Aorta (tissue), 5 donors: ENCODE measurements at regions not wholly inside any gene's neighbourhood (a gene's known extent, or its start where the extent isn't known, plus 50 kb on each side); places are given as distances from the start of the nearest gene placed in this dataset.

Source experiments
- ATAC-seq: fragments of 200-7000 bp; cut with Tn5 transposase; one replicate; pipeline ENCODE4 v1.9.1; 2022; ENCODE audit warnings: moderate library complexity; ENCODE audit not compliant: low FRiP score
- DNase-seq, 2 donors: peaks; one replicate each; pipeline ENCODE4 v3.0.0-alpha.2; 2020
- H3K27ac ChIP-seq, 2 donors: one replicate each; pipeline ENCODE4 v1.5.1; 2013; ENCODE audit warnings: low read length in 2 of 2, mild to moderate bottlenecking in 2 of 2, moderate library complexity in 2 of 2, control low read depth in 1 of 2, inconsistent platforms in 1 of 2, low read depth in 1 of 2
- H3K27me3 ChIP-seq, 2 donors: one replicate each; pipeline ENCODE4 v1.6.1; 2013; ENCODE audit warnings: control low read depth in 1 of 2, low read length in 1 of 2, mild to moderate bottlenecking in 1 of 2, moderate library complexity in 1 of 2; ENCODE audit not compliant: insufficient read depth in 2 of 2, control insufficient read depth in 1 of 2
- H3K36me3 ChIP-seq, 2 donors: one replicate each; pipeline ENCODE4 v1.6.1; 2013; ENCODE audit warnings: control low read depth in 1 of 2, low read length in 1 of 2, mild to moderate bottlenecking in 1 of 2; ENCODE audit not compliant: insufficient read depth in 2 of 2, control insufficient read depth in 1 of 2
- H3K4me1 ChIP-seq, 2 donors: one replicate each; pipeline ENCODE4 v1.6.1; 2013; ENCODE audit warnings: low read length in 2 of 2, control low read depth in 1 of 2, mild to moderate bottlenecking in 1 of 2, moderate library complexity in 1 of 2; ENCODE audit not compliant: insufficient read depth in 2 of 2, control insufficient read depth in 1 of 2
- H3K4me3 ChIP-seq, 2 donors: one replicate each; pipeline ENCODE4 v1.5.1; 2013; ENCODE audit warnings: low read length in 2 of 2, control low read depth in 1 of 2, mild to moderate bottlenecking in 1 of 2
- H3K9me3 ChIP-seq: one replicate; pipeline ENCODE4 v1.6.1; 2013; ENCODE audit warnings: mild to moderate bottlenecking, low read length; ENCODE audit not compliant: control insufficient read depth
- whole genome bisulfite sequencing, 2 donors: extraction: QIAGEN DNeasy Blood & Tissue Kit; methylation state at CpG; one replicate each; pipeline ENCODE4 v1.1.7; 2013; 5-methylcytosine and 5-hydroxymethylcytosine counted together
- intact Hi-C, 2 donors: fragments of 100-400 bp; cut with DNase I; formaldehyde crosslinking; loops; one replicate each; pipeline versions ENCODE4 v1.14.2 to v1.15.0; 2022
- donor health status: healthy with polysubstance abuse.
- donor health status: Bipolar disorder and iron deficiency.
- donor health status: DM: no; HTN: no; CAD: no.
- donor health status: DM: no; HTN: no; CAD: no.
- donor health status: DM: yes; HTN: yes; CAD: no.

- intact Hi-C loops, result no loop called here
- Histone ChIP-seq H3K36me3 (no peaks in the 10 kb centered on the region), H3K27ac (no peak overlapping the region), H3K27me3 (no peaks in the 10 kb centered on the region), H3K4me1 (peaks cover 0 to 3% of the 10 kb centered on the region in 2 donors), H3K9me3 (no peaks in the 10 kb centered on the region), H3K4me3 (no peak overlapping the region)
- DNase-seq (no peak), ATAC-seq (peak; percentile 59)
Measured at GRCh38 chr13:34671137-34671536, 270.9 kb upstream of the NBEA start.

- ATAC-seq, result no peak
- WGBS, 2 donors, result 47 to 53% methylated on average over 3 of the region's 3 CpGs
- no peaks in the 10 kb centered on the region for H3K36me3 ChIP-seq
- peaks cover 0 to 3% of the 10 kb centered on the region in 2 donors for H3K4me1 ChIP-seq
- no peak overlapping the region for H3K4me3 ChIP-seq
- H3K27me3 ChIP-seq, result no peaks in the 10 kb centered on the region
- H3K27ac ChIP-seq, result no peak overlapping the region
- intact Hi-C loops, result no loop called here
- no peak for DNase-seq
- no peaks in the 10 kb centered on the region for H3K9me3 ChIP-seq
Measured at GRCh38 chr13:34672631-34673030, 269.4 kb upstream of the NBEA start.

GRCh38 chr13:34675626-34676025, 266.4 kb upstream of the NBEA start:
- H3K9me3 ChIP-seq, result no peaks in the 10 kb centered on the region
- no peak overlapping the region for H3K27ac ChIP-seq
- DNase-seq (no peak), ATAC-seq (no peak)
- no peaks in the 10 kb centered on the region for H3K27me3 ChIP-seq
- 78 to 79% methylated on average over 2 of the region's 2 CpGs for WGBS, 2 donors
- H3K36me3 ChIP-seq, result no peaks in the 10 kb centered on the region
- intact Hi-C loops, result no loop called here
- no peak overlapping the region for H3K4me3 ChIP-seq
- peaks cover 0 to 3% of the 10 kb centered on the region in 2 donors for H3K4me1 ChIP-seq

- WGBS, 2 donors, result 74 to 85% methylated on average over 2 of the region's 2 CpGs
- Histone ChIP-seq H3K36me3 (no peaks in the 10 kb centered on the region), H3K4me1 (no peaks in the 10 kb centered on the region), H3K4me3 (no peak overlapping the region), H3K27me3 (no peaks in the 10 kb centered on the region), H3K9me3 (no peaks in the 10 kb centered on the region), H3K27ac (no peak overlapping the region)
- ATAC-seq (no peak), DNase-seq (no peak)
- intact Hi-C loops, result no loop called here
Measured at GRCh38 chr13:34678154-34678553, 263.9 kb upstream of the NBEA start.

- H3K4me3 ChIP-seq, result no peak overlapping the region
- no peaks in the 10 kb centered on the region for H3K27me3 ChIP-seq
- no peaks in the 10 kb centered on the region for H3K36me3 ChIP-seq
- DNase-seq (no peak), ATAC-seq (no peak)
- no peaks in the 10 kb centered on the region for H3K9me3 ChIP-seq
- no peak overlapping the region for H3K27ac ChIP-seq
- WGBS, 2 donors, result 75 to 78% methylated on average over 4 of the region's 4 CpGs
- intact Hi-C loops, result no loop called here
- H3K4me1 ChIP-seq, result no peaks in the 10 kb centered on the region
Measured at GRCh38 chr13:34681405-34681955, 260.6 kb upstream of the NBEA start.

GRCh38 chr13:34695063-34695462, 247.0 kb upstream of the NBEA start:
- Histone ChIP-seq H3K27me3 (no peaks in the 10 kb centered on the region), H3K36me3 (no peaks in the 10 kb centered on the region), H3K4me1 (no peaks in the 10 kb centered on the region), H3K27ac (no peak overlapping the region), H3K9me3 (no peaks in the 10 kb centered on the region), H3K4me3 (no peak overlapping the region)
- DNase-seq (no peak), ATAC-seq (no peak)
- intact Hi-C loops, result no loop called here
- WGBS, 2 donors, result 95 to 97% methylated on average over 2 of the region's 2 CpGs

- intact Hi-C loops, result no loop called here
- no peak for DNase-seq
- Histone ChIP-seq H3K27me3 (no peaks in the 10 kb centered on the region), H3K4me1 (no peaks in the 10 kb centered on the region), H3K9me3 (no peaks in the 10 kb centered on the region), H3K36me3 (no peaks in the 10 kb centered on the region), H3K27ac (no peak overlapping the region), H3K4me3 (no peak overlapping the region)
- WGBS, 2 donors, result 91 to 94% methylated on average over 5 of the region's 5 CpGs
- no peak for ATAC-seq
Measured at GRCh38 chr13:34696296-34696695, 245.8 kb upstream of the NBEA start.

GRCh38 chr13:34696741-34697140, 245.3 kb upstream of the NBEA start:
- H3K27ac ChIP-seq, result no peak overlapping the region
- intact Hi-C loops, result no loop called here
- no peak overlapping the region for H3K4me3 ChIP-seq
- no peaks in the 10 kb centered on the region for H3K9me3 ChIP-seq
- no peaks in the 10 kb centered on the region for H3K27me3 ChIP-seq
- H3K4me1 ChIP-seq, result no peaks in the 10 kb centered on the region
- no peak for ATAC-seq
- no peaks in the 10 kb centered on the region for H3K36me3 ChIP-seq
- WGBS, 2 donors, result 98 to 99% methylated on average over 14 of the region's 14 CpGs
- DNase-seq, result no peak

GRCh38 chr13:34698945-34699344, 243.1 kb upstream of the NBEA start:
- 64% methylated on average over 3 of the region's 3 CpGs for WGBS, 2 donors
- H3K27ac ChIP-seq, result no peak overlapping the region
- no peaks in the 10 kb centered on the region for H3K36me3 ChIP-seq
- no peak overlapping the region for H3K4me3 ChIP-seq
- intact Hi-C loops, result no loop called here
- no peaks in the 10 kb centered on the region for H3K27me3 ChIP-seq
- ATAC-seq, result no peak
- H3K9me3 ChIP-seq, result no peaks in the 10 kb centered on the region
- H3K4me1 ChIP-seq, result no peaks in the 10 kb centered on the region
- DNase-seq, result no peak
